DOHH2 (cell line): ENCODE measurements at regions not wholly inside any gene's neighbourhood (a gene's known extent, or its start where the extent isn't known, plus 50 kb on each side); places are given as distances from the start of the nearest gene placed in this dataset.

Experiments
- EZH2phosphoT487 ChIP-seq: fragments of 200-600 bp; sonication (generic); IDR thresholded peaks from 2 replicates; pipeline ENCODE4 v1.6.1; 2017; ENCODE audit warnings: borderline replicate concordance, mild to moderate bottlenecking, antibody characterized with exemption, low read length, moderate library complexity, mixed read lengths
- TF ChIP-seq, protein P1 (sequence below): fragments of 200-600 bp; sonication (generic); IDR thresholded peaks from one replicate; pipeline ENCODE4 v1.5.1; 2014; ENCODE audit warnings: antibody characterized with exemption, mild to moderate bottlenecking, low read depth, low read length; ENCODE audit not compliant: poor library complexity, severe bottlenecking

DNA sequence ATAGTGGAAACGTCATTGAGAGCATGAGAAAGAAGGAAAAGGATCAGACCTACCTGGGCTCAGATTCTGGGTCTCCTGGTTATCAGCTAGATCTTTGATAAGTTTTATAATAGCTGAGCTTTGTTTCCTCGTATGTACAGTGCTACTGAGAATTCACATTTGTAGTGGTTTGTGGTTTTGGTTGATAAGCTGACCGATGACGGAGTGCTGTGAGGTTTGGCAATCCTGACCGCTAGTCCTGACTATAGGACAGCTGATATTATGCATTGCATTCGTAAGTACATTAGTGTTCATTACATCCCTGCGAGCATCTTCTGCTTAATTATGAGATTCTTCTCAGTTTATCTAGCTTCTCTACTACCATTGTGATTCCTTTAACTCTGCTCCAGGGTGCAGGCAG is 190.7 kb upstream of the SLC27A6 start:
- TF ChIP-seq, protein P1, sequence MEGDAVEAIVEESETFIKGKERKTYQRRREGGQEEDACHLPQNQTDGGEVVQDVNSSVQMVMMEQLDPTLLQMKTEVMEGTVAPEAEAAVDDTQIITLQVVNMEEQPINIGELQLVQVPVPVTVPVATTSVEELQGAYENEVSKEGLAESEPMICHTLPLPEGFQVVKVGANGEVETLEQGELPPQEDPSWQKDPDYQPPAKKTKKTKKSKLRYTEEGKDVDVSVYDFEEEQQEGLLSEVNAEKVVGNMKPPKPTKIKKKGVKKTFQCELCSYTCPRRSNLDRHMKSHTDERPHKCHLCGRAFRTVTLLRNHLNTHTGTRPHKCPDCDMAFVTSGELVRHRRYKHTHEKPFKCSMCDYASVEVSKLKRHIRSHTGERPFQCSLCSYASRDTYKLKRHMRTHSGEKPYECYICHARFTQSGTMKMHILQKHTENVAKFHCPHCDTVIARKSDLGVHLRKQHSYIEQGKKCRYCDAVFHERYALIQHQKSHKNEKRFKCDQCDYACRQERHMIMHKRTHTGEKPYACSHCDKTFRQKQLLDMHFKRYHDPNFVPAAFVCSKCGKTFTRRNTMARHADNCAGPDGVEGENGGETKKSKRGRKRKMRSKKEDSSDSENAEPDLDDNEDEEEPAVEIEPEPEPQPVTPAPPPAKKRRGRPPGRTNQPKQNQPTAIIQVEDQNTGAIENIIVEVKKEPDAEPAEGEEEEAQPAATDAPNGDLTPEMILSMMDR, result no peak
- TF ChIP-seq EZH2phosphoT487, result no peak
